GM18520 (cell line): ENCODE measurements at regions not wholly inside any gene's neighbourhood (a gene's known extent, or its start where the extent isn't known, plus 50 kb on each side); places are given as distances from the start of the nearest gene placed in this dataset.
"Not testable (repeated sequence)": the region's sequence is repeated elsewhere in the genome, so short reads cannot be mapped to it uniquely, and the experiment has no call there.

Experiments used
- ATAC-seq: cut with Tn5 transposase; IDR thresholded peaks from one replicate; pipeline ENCODE4 v1.9.1; 2021; ENCODE audit not compliant: unreplicated experiment

GRCh38 chr5:115469904-115470516 is 74.6 kb downstream of the FEM1C start:
- no peak for ATAC-seq

DNA sequence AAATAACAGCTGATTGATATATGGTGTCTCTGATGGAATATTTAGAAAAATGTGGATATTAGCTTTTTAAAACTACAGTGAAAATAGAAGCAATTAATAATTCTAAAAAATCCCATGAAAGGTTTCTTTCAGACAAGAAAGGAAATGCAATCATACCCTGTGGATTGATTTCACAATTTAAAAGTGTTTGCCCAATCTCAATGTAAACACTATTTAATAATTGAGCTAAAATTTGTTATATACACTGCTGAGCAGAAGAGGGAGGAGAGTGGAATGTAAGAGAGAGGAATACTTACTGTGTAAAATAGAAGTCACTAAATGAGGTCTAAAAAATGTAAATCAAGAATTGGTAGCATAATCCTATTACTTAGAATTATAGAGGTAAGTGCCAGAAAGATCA is 76.9 kb downstream of the FEM1C start:
- no peak for ATAC-seq

DNA sequence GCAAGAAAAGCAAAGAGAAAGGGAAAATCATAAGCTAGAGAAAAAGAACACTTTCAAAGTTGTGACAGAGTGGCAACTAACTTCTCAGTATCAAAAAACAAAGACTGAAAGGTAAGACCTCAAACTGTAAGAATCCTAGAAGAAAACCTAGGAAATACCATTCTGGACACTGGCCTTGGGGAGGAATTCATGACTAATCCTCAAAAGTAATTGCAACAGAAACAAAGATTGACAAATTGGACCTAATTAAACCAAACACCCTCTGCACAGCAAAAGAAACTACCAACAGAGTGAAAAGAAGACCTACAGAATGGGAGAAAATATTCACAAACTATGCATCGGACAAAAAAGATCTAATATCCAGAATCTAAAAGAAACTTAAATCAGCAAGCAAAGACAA is 79.1 kb downstream of the FEM1C start:
- ATAC-seq = no peak

DNA sequence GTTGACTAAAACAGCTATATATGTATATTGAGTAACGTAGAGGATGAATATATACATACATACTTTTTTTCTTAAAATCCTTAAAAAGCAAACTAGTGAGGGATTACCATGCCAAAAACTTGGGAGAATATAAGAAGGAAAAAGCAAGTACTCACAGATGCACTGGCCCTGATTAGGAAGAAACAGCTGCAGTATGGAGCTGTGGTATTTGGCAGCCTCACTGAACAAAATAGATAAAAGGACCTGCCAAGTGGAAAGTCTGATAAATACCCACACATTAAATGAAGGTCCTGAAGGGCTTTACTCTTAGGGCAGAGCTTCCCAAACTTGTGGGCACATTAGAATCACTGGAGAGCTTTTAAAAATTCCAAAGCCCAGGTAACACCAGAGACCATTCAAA is 80.6 kb downstream of the FEM1C start:
- no peak for ATAC-seq

DNA sequence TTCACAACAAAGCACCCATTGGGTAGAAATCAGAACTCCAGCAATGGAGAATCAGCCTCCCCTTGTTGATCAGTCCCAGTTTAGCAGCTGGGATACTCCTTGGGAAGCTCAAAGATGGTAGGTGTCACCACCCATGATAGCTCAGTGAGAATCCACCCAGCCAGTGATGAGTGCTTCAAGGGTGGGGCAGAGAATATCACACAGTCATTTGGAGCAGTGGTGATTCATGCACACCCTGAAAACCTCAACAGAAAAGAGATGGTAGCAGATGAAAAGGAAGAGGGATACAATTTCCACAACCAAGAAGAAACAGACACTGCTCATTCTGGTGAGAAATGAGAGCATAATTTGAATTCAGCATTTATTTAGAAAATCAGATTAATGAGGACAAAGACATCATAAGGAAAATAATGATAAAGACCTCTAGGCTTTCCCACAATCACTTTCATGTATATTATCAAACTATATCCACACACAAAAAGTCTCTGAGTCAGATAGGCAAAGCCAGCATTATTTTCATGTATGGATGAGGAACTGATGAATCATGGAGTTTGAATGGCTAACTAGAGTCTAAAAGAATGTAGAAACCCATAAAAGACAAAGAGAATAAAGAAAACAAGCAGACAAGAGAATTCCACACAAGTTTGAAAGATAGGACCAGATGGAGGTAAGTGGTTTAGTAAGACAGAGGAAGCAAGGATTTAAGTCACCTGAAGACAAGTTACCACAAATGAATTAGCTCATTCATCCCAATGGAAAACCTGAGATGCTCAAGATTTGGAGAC is 82.9 kb downstream of the FEM1C start:
- ATAC-seq = peak; percentile 47

- no peak for ATAC-seq
Measured at GRCh38 chr5:115461093-115461492, 83.5 kb downstream of the FEM1C start.

DNA sequence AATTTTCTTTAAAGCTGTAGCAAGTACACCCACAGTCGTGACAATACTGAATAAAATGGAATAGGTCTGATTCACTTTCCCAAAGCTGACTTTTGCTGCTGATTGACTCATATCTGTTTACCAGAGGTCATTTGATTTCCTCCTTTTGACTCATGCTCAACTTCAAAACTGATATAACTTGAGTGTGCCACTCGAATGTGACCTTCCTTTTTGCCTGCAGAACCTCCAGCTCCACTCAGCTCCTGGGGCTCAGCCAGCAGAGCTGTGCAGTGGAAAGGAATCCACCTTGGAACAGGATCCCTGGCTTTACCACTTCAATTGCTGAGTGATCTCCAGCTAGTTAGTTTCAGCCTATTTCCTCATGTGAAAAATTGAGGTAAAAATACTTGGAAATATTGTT is 84.1 kb downstream of the FEM1C start:
- ATAC-seq = peak; percentile 72

DNA sequence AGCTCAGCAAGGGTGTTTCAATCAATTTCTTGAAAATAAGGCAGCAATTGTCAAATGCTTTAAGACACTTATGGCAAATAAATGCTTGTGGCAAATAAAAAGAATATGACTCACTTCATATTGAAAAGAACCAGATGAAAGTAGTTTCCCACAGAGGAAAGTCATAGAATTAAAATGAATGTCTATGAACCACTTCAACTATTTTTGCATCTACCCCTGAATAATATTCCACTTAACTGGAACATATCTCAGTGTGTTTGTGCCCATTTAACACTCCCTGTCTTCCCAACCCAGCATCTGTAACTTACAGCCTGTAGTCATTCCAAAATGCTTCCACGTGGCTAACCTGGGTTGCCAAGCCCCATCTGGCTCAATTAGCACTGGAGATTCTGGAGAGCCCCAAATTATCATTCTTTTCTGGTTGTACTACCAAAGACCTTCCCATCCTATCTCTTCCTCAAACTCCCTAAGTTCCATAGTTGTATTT is 84.7 kb downstream of the FEM1C start:
- no peak for ATAC-seq

- ATAC-seq = no peak
Measured at GRCh38 chr5:115458416-115458815, 86.2 kb downstream of the FEM1C start.

GRCh38 chr5:115458003-115458409 is 86.6 kb downstream of the FEM1C start:
- no peak for ATAC-seq

GRCh38 chr5:115457571-115457970 is 87.0 kb downstream of the FEM1C start:
- ATAC-seq = no peak

- ATAC-seq = no peak
Measured at GRCh38 chr5:115456539-115457040, 88.0 kb downstream of the FEM1C start.

- ATAC-seq = no peak
Measured at GRCh38 chr5:115456056-115456455, 88.5 kb downstream of the FEM1C start.

GRCh38 chr5:115455301-115455707 is 89.3 kb downstream of the FEM1C start:
- ATAC-seq = no peak

GRCh38 chr5:115453391-115454095 is 91.0 kb downstream of the FEM1C start:
- no peak for ATAC-seq

- ATAC-seq = no peak
Measured at GRCh38 chr5:115452536-115453235, 91.9 kb downstream of the FEM1C start.

GRCh38 chr5:115452083-115452482 is 92.5 kb downstream of the FEM1C start:
- no peak for ATAC-seq

- ATAC-seq = peak; percentile 74
Measured at GRCh38 chr5:115450741-115451140, 93.8 kb downstream of the FEM1C start.

GRCh38 chr5:115448630-115449029 is 95.9 kb downstream of the FEM1C start:
- ATAC-seq = not testable (repeated sequence)

GRCh38 chr5:115440782-115441451 is 103.7 kb downstream of the FEM1C start:
- no peak for ATAC-seq

DNA sequence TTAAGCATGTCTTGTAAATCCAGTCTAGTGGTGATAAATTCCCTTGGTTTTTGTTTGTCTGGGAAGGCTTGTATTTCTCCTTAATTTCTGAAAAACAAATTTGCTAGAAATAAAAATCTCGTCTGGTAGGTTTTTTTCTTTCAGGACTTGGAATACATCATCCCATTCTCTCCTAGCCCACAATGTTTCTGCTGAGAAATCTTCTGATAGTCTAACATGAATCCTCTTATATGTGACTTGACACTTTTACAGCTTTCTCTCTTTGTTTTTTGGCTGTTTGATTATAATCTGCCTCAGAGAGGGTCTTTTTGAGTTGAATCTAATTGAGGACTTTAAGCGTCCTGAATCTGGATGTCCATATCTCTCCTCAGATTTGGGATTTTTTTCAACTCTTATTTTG is 104.9 kb downstream of the FEM1C start:
- no peak for ATAC-seq
